SIG-M5 treated with dmso at 0.1 percent for 504 hours (cell line): ENCODE measurements at regions not wholly inside any gene's neighbourhood (a gene's known extent, or its start where the extent isn't known, plus 50 kb on each side); places are given as distances from the start of the nearest gene placed in this dataset.
A peak's percentile ranks its signal among the peaks of the same experiment; 100 is the strongest.

Source experiments
- DNase-seq: peaks from one replicate; lab custom pipeline; 2025; ENCODE audit not compliant: unreplicated experiment; lab: John Stamatoyannopoulos, UW

GRCh38 chr4:136001791-136002190, 1530.5 kb downstream of the PCDH18 start:
- no peak for DNase-seq

- DNase-seq: no peak
These were observed 1532.0 kb downstream of the PCDH18 start for GRCh38 chr4:136000246-136000645.

GRCh38 chr4:135994360-135994759, 1537.9 kb downstream of the PCDH18 start:
- no peak for DNase-seq

- DNase-seq: no peak
These were observed 1555.4 kb downstream of the PCDH18 start for GRCh38 chr4:135976860-135977259.

- peak; percentile 18 for DNase-seq
These were observed 1565.4 kb downstream of the PCDH18 start for GRCh38 chr4:135966936-135967335.

- no peak for DNase-seq
These were observed 1569.3 kb downstream of the PCDH18 start for GRCh38 chr4:135963009-135963408.

- DNase-seq: no peak
These were observed 1582.4 kb downstream of the PCDH18 start for GRCh38 chr4:135949931-135950330.

GRCh38 chr4:135948797-135949196, 1583.5 kb downstream of the PCDH18 start:
- DNase-seq: no peak

GRCh38 chr4:135941671-135942070, 1590.6 kb downstream of the PCDH18 start:
- DNase-seq: no peak

- DNase-seq: no peak
These were observed 1598.3 kb downstream of the PCDH18 start for GRCh38 chr4:135934026-135934425.

GRCh38 chr4:135927651-135928050, 1604.6 kb downstream of the PCDH18 start:
- no peak for DNase-seq

- DNase-seq: no peak
These were observed 1611.2 kb downstream of the PCDH18 start for GRCh38 chr4:135921081-135921480.

- DNase-seq: no peak
These were observed 1615.3 kb downstream of the PCDH18 start for GRCh38 chr4:135917011-135917410.

- no peak for DNase-seq
These were observed 1631.3 kb downstream of the PCDH18 start for GRCh38 chr4:135900956-135901355.

GRCh38 chr4:135864304-135864703, 1662.7 kb upstream of the PABPC4L start:
- DNase-seq: peak; percentile 53

- DNase-seq: no peak
These were observed 1639.2 kb upstream of the PABPC4L start for GRCh38 chr4:135840781-135841180.

- DNase-seq: no peak
These were observed 1638.1 kb upstream of the PABPC4L start for GRCh38 chr4:135839712-135840111.

GRCh38 chr4:135838889-135839288, 1637.3 kb upstream of the PABPC4L start:
- peak; percentile 8 for DNase-seq

- DNase-seq: no peak
These were observed 1632.9 kb upstream of the PABPC4L start for GRCh38 chr4:135834471-135834870.

- no peak for DNase-seq
These were observed 1631.9 kb upstream of the PABPC4L start for GRCh38 chr4:135833529-135833928.

- DNase-seq: no peak
These were observed 1623.2 kb upstream of the PABPC4L start for GRCh38 chr4:135824759-135825296.

- DNase-seq: no peak
These were observed 1603.2 kb upstream of the PABPC4L start for GRCh38 chr4:135804785-135805184.

- no peak for DNase-seq
These were observed 1575.8 kb upstream of the PABPC4L start for GRCh38 chr4:135777361-135777760.

GRCh38 chr4:135775909-135776308, 1574.3 kb upstream of the PABPC4L start:
- DNase-seq: no peak
